ENCODE measurements at regions not wholly inside any gene's neighbourhood (a gene's known extent, or its start where the extent isn't known, plus 50 kb on each side); places are given as distances from the start of the nearest gene placed in this dataset.

GRCh38 chr22:48858856-48859255 lies 968.8 kb downstream of the BRD1 start:
- H3K4me2 ChIP-seq: no peak overlapping the region
- no peak for DNase-seq (ENCODE audit: low spot score)
- H3F3A ChIP-seq (replicated peaks; ENCODE audit: low read depth): no peaks in the 10 kb centered on the region
- no peak overlapping the region for H3K27ac Mint-ChIP-seq
- H3K79me2 ChIP-seq (replicated peaks; ENCODE audit: insufficient read depth): no peaks in the 10 kb centered on the region
- H4K20me1 ChIP-seq (replicated peaks; ENCODE audit: insufficient read depth): no peaks in the 10 kb centered on the region
- H3K27me3 ChIP-seq (ENCODE audit: insufficient read depth): no peaks in the 10 kb centered on the region
- no peak overlapping the region for H3K4me3 Mint-ChIP-seq
- H3K4me1 Mint-ChIP-seq: no peaks in the 10 kb centered on the region
- H3K4me3 ChIP-seq: no peak overlapping the region
- no peak overlapping the region for H2AFZ ChIP-seq
- H3K9me2 ChIP-seq (ENCODE audit: insufficient read depth): no peaks in the 10 kb centered on the region
- ATAC-seq: no peak
- H3K9me3 Mint-ChIP-seq: peaks cover 23% of the 10 kb centered on the region
- no peaks in the 10 kb centered on the region for H3K36me3 ChIP-seq (ENCODE audit: insufficient read depth)
- no peaks in the 10 kb centered on the region for H3K4me1 ChIP-seq (ENCODE audit: insufficient read depth)
- H3K27ac ChIP-seq (ENCODE audit: low read depth): no peak overlapping the region
- TF ChIP-seq JUNB (IDR thresholded peaks at IDR 0.05; ENCODE audit: unreplicated experiment) (no peak), STAT1 (IDR thresholded peaks at IDR 0.05; ENCODE audit: unreplicated experiment) (no peak), CREB1 (CRISPR knock-in tag; IDR thresholded peaks at IDR 0.05; ENCODE audit: low read depth) (no peak), REST (IDR thresholded peaks at IDR 0.05; ENCODE audit: unreplicated experiment) (no peak), POLR2AphosphoS5 (IDR thresholded peaks at IDR 0.05; ENCODE audit: low read depth) (no peak), NANOG (IDR thresholded peaks at IDR 0.05; ENCODE audit: borderline replicate concordance) (no peak), EZH2 (IDR thresholded peaks at IDR 0.05; ENCODE audit: low read depth, unreplicated experiment) (no peak), ZNF462 (CRISPR knock-in tag; IDR thresholded peaks at IDR 0.05) (no peak), ZNF114 (CRISPR knock-in tag; IDR thresholded peaks at IDR 0.05) (no peak), EZH2phosphoT487 (IDR thresholded peaks at IDR 0.05; ENCODE audit: unreplicated experiment) (no peak), ETS1 (IDR thresholded peaks at IDR 0.05) (no peak), ZNF331 (CRISPR knock-in tag; IDR thresholded peaks at IDR 0.05; ENCODE audit: low read depth) (no peak)
- TF ChIP-seq, protein P1, sequence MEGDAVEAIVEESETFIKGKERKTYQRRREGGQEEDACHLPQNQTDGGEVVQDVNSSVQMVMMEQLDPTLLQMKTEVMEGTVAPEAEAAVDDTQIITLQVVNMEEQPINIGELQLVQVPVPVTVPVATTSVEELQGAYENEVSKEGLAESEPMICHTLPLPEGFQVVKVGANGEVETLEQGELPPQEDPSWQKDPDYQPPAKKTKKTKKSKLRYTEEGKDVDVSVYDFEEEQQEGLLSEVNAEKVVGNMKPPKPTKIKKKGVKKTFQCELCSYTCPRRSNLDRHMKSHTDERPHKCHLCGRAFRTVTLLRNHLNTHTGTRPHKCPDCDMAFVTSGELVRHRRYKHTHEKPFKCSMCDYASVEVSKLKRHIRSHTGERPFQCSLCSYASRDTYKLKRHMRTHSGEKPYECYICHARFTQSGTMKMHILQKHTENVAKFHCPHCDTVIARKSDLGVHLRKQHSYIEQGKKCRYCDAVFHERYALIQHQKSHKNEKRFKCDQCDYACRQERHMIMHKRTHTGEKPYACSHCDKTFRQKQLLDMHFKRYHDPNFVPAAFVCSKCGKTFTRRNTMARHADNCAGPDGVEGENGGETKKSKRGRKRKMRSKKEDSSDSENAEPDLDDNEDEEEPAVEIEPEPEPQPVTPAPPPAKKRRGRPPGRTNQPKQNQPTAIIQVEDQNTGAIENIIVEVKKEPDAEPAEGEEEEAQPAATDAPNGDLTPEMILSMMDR (conservative IDR thresholded peaks at IDR 0.05; ENCODE audit: low read depth in 2 of 2): no peak
- no peaks in the 10 kb centered on the region; the same call in 2 of the 3 replicates for H3K36me3 Mint-ChIP-seq (ENCODE audit: low read depth)
- peaks cover 9% of the 10 kb centered on the region for H3K27me3 Mint-ChIP-seq (ENCODE audit: insufficient read depth, low read depth, poor library complexity)

Data from GM23338 (cell line).